CD4-positive, alpha-beta T cell treated with Interleukin-4 for 1 hour (primary cell): ENCODE measurements at regions not wholly inside any gene's neighbourhood (a gene's known extent, or its start where the extent isn't known, plus 50 kb on each side); places are given as distances from the start of the nearest gene placed in this dataset.
"Not testable (repeated sequence)": the region's sequence is repeated elsewhere in the genome, so short reads cannot be mapped to it uniquely, and the experiment has no call there.

ENCODE experiments used
- DNase-seq, 2 donors: peaks; one replicate each; pipeline ENCODE4 v3.0.0-alpha.2; 2020 to 2022

DNA sequence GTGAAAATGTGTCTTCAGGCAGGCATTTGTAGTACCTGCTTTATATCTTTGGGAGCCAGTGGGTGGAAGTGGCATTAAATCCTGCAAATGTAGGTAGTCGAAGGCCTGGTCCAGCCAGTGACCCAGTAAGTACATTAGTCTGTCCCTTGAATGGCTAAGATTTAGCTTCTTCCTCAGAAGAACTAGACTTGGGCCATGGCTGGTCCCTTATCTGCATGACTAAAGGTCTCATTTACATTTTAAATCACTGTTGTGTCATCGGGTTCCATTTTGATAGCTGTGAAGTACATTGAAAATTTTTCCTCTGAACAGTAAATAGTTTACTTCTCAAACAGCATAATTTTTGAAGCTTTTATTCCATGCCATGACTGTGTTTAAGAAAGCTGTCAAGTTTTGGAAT, 438.4 kb upstream of the KLHL29 start:
- DNase-seq = no peak

DNA sequence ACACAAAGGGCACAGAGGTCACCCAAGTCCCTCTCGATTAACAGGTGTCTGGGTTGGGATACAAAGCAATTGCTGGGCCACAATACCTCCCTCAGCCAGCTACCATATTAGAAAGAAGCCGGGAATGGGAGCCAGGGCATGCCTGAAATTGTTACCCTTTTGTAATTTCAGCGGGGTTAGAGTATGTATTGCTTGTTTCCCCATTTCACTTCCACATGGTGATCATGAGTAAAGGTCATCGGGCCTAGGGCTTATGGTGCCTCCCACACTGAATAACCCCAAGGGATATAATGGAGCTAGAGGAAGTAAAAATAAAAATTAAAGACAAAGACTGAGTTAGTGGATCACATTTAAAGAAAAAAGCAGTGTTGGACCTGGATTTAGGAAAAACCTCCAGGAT, 437.2 kb upstream of the KLHL29 start:
- no peak for DNase-seq

- no peak for DNase-seq
These were observed 434.5 kb upstream of the KLHL29 start for GRCh38 chr2:22950431-22950830.

DNA sequence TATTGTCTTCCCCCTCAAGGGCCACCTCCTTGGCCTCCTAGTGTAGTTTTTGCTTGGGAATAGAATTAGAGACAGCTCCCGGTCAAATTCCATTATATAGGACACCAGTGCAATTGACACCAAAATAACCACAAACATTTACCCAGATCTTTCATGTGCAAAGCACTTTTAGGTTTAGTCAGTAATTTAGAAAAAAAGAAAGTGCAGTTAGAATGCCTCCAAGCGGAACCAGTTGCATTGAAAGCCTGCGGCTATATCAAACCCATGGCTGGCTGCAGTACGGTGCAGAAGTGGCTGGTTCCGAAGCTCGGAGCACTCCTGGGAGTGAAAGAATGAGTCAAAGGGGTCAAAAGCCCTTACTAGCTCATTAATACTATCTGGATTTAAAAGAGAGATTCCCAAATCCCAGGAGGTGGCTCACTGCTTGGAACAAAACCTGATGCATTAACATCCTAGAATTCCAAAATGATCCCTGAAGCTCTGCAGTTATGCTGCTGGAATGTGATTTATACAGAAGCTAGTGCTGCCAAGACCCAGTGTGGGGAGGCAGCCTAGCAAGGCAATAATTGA, 432.2 kb upstream of the KLHL29 start:
- no peak for DNase-seq

DNA sequence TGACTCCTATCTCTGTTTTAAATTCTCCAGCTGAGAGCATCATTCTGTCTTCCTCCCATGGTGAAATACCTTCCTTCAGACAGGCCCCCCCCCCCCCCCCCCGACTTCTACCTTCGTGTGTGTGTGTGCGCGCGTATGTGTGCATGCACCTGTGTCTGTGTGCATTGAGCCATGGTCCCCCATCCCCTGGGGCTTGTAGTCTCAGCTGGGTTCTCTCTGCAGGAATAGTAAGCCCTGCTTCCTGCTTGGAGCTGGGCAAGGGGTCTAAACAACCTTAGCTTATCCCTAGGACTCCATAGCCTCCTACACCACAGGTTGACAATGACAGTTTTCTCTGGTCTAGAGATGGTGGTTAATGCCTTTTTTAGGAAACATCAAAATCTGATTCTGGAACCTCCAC, 427.5 kb upstream of the KLHL29 start:
- DNase-seq = no peak

DNA sequence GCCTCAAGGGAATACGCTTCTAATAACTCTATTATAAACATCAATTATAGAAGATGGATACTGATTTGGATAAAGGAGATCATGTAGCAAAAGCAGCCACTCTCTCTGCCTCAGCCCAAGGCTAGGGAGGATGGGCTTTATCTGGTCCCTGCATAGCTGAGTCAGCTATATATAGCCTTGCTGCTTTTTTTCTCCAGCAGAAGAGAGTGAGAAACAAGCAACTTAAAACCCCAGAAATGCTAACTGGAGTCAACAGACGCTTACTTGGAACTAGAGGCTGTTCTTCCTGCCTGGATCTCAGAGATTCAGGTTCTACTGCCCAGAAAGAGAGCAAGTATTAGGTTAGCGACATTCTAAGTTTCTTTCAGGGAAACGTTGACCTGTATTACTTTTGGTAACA, 426.7 kb upstream of the KLHL29 start:
- DNase-seq = no peak

- DNase-seq = no peak
These were observed 417.2 kb upstream of the KLHL29 start for GRCh38 chr2:22967756-22968155.

- DNase-seq = no peak
These were observed 414.5 kb upstream of the KLHL29 start for GRCh38 chr2:22970284-22970975.

DNA sequence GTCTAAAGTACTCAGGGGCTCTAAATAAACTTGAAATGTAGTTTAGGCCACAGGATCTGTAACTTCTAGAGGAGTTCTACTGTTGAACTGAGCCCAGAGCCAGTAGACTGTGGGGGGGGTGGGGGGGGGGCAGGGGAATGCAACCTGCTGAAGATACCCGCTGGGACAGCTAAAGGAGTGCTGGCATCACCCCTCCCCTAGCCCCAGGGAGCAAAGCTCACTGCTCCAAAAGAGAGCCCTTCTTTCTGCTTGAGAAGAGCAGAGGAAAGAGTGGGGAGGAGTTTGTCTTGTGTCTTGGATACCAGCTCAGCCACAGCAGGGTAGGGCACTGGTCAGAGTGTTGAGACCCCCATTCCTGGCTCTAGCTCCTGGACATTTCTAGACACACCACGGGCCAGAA, 414.0 kb upstream of the KLHL29 start:
- DNase-seq = no peak

DNA sequence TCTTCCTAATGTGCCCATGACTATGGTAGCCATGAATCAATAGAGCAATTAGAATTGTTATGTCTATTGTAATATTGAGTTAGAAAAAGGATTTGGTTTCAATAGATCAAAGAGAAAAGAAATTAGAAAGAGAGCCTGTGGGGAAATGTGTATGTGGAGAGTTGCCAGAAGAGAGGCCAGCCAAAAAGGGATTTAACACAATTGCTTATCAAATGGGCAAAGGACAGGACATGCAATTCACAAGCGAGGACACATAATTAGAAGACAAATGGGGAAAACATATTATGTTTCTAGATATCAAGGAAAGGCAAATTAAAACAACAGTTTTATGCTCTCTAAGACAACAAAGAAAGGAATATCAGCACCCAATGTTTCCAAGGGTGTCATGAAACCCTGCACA, 403.2 kb upstream of the KLHL29 start:
- DNase-seq = no peak

GRCh38 chr2:22984152-22984551, 400.8 kb upstream of the KLHL29 start:
- DNase-seq = not testable (repeated sequence)

GRCh38 chr2:22990246-22990645, 394.7 kb upstream of the KLHL29 start:
- DNase-seq = no peak

- DNase-seq = no peak
These were observed 393.1 kb upstream of the KLHL29 start for GRCh38 chr2:22991844-22992243.

DNA sequence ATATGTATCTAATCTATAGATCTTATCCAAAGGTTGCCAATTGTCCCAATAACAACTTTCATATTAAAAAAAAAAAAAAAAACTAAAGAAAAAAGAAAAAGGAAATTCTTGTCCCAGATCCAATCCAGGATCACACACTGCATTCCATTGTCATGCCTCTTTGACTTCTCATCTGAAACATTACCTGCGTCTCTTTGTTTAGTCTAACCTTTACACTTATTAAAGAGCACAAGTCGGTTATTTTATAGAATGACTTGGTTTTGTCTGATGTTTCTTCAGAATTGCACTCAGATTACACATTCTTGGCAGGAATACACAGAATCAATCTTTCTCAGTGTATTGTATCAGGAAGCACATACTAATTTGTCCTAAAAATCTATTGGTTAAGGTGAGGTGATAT, 392.5 kb upstream of the KLHL29 start:
- no peak for DNase-seq

DNA sequence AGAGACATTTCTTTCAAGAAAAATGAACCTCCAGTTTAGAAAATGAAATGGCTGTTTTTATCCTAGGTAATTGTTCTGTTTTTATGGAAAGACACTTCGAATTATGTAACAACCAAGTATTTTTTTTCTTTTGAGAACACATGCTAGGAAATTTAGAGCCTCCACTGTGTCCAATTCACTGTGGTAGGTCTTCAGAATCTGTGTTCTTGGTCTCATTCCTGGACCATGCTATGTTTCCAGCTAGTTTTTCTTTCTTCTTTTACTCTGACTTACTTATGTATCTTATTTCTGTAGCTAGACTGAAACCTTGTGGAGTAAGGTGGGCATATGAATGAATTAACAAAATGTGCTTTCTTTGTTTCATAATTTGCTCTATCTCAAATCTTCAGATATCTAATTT, 391.7 kb upstream of the KLHL29 start:
- DNase-seq = no peak

- DNase-seq = no peak
These were observed 389.4 kb upstream of the KLHL29 start for GRCh38 chr2:22995576-22995975.

DNA sequence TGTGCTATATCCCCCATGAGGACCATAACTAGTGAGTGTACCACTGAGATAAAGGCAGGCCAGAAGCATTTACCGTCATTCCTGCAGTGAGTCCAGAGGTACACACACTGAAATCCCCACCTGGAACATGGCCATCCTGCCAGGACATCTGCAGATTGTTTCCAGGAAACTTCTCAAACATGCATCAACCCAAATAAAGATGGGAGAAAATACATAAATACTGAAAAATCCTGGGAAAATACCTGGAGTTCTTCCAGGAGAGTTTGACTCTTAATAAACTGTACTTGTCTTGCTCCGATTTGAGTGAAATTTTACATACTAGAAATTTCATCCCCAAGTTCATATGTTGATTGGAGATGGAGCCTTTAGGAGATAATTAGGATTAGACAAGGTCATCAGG, 388.1 kb upstream of the KLHL29 start:
- DNase-seq = no peak

GRCh38 chr2:22998359-22998758, 386.6 kb upstream of the KLHL29 start:
- DNase-seq = no peak

DNA sequence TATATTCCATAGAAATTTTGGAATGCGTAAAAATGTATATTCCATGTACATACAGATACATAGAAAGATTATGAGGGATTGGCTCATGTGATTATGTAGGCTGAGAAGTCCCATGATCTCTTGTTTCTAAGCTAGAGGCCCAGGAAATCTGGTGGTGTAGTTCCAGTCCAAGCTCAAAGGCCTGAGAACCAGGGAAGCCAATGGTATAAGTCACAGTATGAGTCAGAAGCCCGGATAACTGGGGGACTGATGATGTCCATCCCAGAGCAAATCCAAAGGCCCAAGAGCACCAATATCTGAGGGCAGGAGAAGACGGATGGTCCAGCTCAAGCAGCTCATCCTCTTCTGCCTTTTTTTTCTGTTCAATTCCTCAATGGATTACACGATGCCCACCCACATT, 385.0 kb upstream of the KLHL29 start:
- no peak for DNase-seq

DNA sequence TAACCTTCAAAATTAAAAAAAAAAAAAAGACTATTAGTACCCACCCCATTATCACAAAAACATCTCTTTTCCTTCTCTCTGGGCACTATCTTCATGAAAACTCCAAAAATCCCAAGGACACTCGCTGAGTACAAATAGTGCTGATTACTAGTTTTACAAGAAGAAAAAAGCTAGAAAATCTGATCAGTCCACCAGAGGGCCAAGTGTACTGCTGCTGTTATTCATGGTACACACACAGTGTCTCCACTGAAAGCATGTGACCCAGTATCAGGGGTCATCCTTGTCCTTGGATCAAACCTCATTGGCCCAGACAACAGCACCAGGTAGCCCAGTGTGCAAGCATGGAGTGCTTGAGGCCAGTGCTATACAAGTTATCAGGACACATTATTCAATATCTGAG, 382.7 kb upstream of the KLHL29 start:
- DNase-seq = no peak

GRCh38 chr2:23005469-23005868, 379.5 kb upstream of the KLHL29 start:
- DNase-seq = no peak

DNA sequence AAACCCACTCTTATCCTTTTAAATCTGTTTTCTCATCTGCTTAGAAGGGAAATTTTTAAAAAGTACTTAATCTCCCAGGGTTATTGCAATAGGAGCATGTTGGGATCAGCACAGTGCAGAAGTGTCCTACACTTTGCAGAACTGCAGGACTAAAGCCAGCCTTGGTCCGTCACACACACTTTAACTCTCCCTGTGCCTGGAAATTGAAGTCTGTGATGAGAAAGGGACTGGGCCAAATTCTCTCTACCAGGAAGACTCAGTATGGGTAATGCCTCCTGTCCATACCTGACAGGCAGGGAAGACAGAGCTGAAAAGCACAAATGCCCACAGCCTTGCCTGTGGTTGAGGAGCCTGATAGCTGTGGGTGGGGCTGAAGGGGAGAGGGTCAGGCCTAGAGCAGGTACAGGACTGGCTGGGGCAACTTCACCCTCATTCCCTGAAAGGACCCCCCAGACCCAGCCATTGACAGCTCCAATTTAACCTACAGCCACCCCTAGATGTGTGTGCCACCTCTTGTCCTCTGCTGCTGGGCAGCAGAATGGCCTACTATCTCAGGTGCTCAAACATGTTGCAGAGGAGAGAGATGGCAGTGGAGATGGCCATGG, 377.2 kb upstream of the KLHL29 start:
- DNase-seq = no peak

DNA sequence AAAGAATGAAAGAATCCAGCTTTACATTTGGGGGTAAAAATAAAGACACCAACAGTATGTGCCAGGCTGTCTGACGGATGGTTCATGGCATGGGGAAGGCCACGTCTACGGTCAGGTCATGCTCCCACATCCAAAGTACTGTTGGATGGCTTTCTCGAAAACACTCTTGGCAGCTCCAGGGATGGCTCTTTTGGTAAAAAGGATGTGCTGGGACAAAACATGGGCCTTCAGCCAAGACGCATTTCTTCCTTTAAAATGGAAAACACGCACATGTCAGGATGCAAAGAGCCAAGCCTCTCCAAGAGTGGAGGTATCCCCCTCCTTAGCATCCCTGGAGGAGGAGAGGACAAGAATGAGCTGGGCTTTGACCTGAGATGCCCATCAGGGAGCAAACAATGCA, 376.5 kb upstream of the KLHL29 start:
- no peak for DNase-seq

DNA sequence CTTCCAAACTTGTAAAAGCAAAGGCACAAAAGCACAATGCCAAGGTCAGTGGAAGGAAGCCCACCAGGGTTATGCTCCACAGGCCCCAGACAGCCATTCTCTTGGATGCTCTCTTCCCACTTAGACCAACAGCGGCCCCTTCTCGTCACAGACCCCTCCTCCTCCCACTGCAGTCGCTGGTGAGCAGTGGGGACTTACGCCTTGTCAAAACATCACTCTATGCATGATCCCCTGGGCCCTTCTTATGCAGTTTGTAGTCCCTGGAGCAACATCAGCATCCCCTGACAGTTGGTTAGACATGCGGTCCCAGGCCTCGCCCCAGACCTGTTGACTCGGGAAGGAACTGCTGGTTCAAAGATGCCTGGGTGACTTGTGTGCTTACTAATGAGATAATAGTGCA, 376.0 kb upstream of the KLHL29 start:
- DNase-seq = no peak
